GM13976 (cell line): ENCODE measurements at regions not wholly inside any gene's neighbourhood (a gene's known extent, or its start where the extent isn't known, plus 50 kb on each side); places are given as distances from the start of the nearest gene placed in this dataset.
"Not testable (repeated sequence)": the region's sequence is repeated elsewhere in the genome, so short reads cannot be mapped to it uniquely, and the experiment has no call there.

Experiments
- DNase-seq: peaks from one replicate; pipeline ENCODE4 v3.0.0; 2012; ENCODE audit warnings: low spot score
- CTCF ChIP-seq: IDR thresholded peaks from 2 replicates; pipeline ENCODE4 v1.5.1; 2012; ENCODE audit warnings: borderline replicate concordance, mild to moderate bottlenecking; ENCODE audit not compliant: insufficient read depth; ENCODE audit errors: extremely low read depth, missing control alignments, control extremely low read depth
- in situ Hi-C: fragments of 300-500 bp; cut with MboI; formaldehyde crosslinking; loops from one replicate; pipeline ENCODE4 v1.12.0; 2022; ENCODE audit warnings: low sequenced_read_pairs, mixed read lengths, inconsistent platforms; ENCODE audit not compliant: unreplicated experiment

GRCh38 chrX:1093121-1093520 is 119.3 kb downstream of the CRLF2 start:
- in situ Hi-C loops, result no loop called here
- DNase-seq, result no peak
- TF ChIP-seq CTCF, result no peak

GRCh38 chrX:1086444-1087409 is 125.7 kb downstream of the CRLF2 start:
- no peak for TF ChIP-seq CTCF
- in situ Hi-C loops, result no loop called here
- DNase-seq, result no peak

GRCh38 chrX:1085871-1086270 is 126.6 kb downstream of the CRLF2 start:
- in situ Hi-C loops, DNase-seq: not testable (repeated sequence)

GRCh38 chrX:1084689-1085088 is 127.8 kb downstream of the CRLF2 start:
- in situ Hi-C loops, result no loop called here

GRCh38 chrX:1076871-1077651 is 135.4 kb downstream of the CRLF2 start:
- no peak for TF ChIP-seq CTCF
- no peak for DNase-seq
- in situ Hi-C loops, result no loop called here

More at GRCh38 chrX:1084689-1085088, 127.8 kb downstream of the CRLF2 start:
- DNase-seq, result no peak
- TF ChIP-seq CTCF, result no peak

GRCh38 chrX:1075741-1076140 is 136.7 kb downstream of the CRLF2 start:
- no peak for TF ChIP-seq CTCF
- in situ Hi-C loops, result no loop called here
- DNase-seq, result no peak

- DNase-seq, result no peak
- TF ChIP-seq CTCF, result no peak
- in situ Hi-C loops, result no loop called here
Observed at GRCh38 chrX:1075156-1075555, 137.3 kb downstream of the CRLF2 start.
